HL-60 (cell line): ENCODE measurements at regions not wholly inside any gene's neighbourhood (a gene's known extent, or its start where the extent isn't known, plus 50 kb on each side); places are given as distances from the start of the nearest gene placed in this dataset.

Source experiments
- DNase-seq, 2 experiments: peaks; one replicate each; pipeline ENCODE4 v3.0.0-alpha.2; 2010 to 2020; ENCODE audit warnings: low read depth in 1 of 2, low spot score in 1 of 2
- H3K27ac ChIP-seq: fragments of 250-450 bp; sonication (Bioruptor Pico); replicated peaks from 2 replicates; pipeline ENCODE4 v1.5.1; 2020; ENCODE audit warnings: mild to moderate bottlenecking, moderate library complexity
- H3K27me3 ChIP-seq: fragments of 250-450 bp; sonication (Bioruptor Pico); 2 replicates; pipeline ENCODE4 v1.5.1; 2021; ENCODE audit warnings: mild to moderate bottlenecking, moderate library complexity; ENCODE audit not compliant: insufficient read depth, poor library complexity, severe bottlenecking
- H3K4me3 ChIP-seq: replicated peaks from 2 replicates; pipeline ENCODE4 v1.5.1; 2011; ENCODE audit warnings: mild to moderate bottlenecking, control low read depth, low read length; ENCODE audit not compliant: insufficient read depth
- CTCF ChIP-seq: IDR thresholded peaks from one replicate; pipeline ENCODE4 v1.5.1; 2011; ENCODE audit warnings: low read length, control low read depth, inconsistent platforms; ENCODE audit not compliant: insufficient read depth
- GABPA ChIP-seq: IDR thresholded peaks from 2 replicates; pipeline ENCODE4 v1.6.1; 2012; ENCODE audit warnings: low read depth
- POLR2AphosphoS5 ChIP-seq: IDR thresholded peaks from 2 replicates; pipeline ENCODE4 v1.6.1; 2012; ENCODE audit warnings: low read depth
- REST ChIP-seq: IDR thresholded peaks from 2 replicates; pipeline ENCODE4 v1.6.1; 2012; ENCODE audit warnings: low read depth; ENCODE audit not compliant: insufficient replicate concordance
- SPI1 ChIP-seq: IDR thresholded peaks from 2 replicates; pipeline ENCODE4 v1.6.1; 2012; ENCODE audit warnings: low read depth, mild to moderate bottlenecking, borderline replicate concordance

- Histone ChIP-seq H3K4me3 (no peak overlapping the region), H3K27me3 (no peaks in the 10 kb centered on the region), H3K27ac (no peak overlapping the region)
- TF ChIP-seq REST (no peak), GABPA (no peak), CTCF (no peak), POLR2AphosphoS5 (no peak), SPI1 (no peak)
- no peak for DNase-seq
Measured at GRCh38 chr9:11632691-11633090, 1019.9 kb upstream of the PTPRD start.

GRCh38 chr9:11646831-11647230 is 1034.0 kb upstream of the PTPRD start:
- Histone ChIP-seq H3K4me3 (no peak overlapping the region), H3K27ac (no peak overlapping the region), H3K27me3 (no peaks in the 10 kb centered on the region)
- TF ChIP-seq POLR2AphosphoS5 (no peak), CTCF (no peak), GABPA (no peak), REST (no peak), SPI1 (no peak)
- DNase-seq = no peak

- Histone ChIP-seq H3K4me3 (no peak overlapping the region), H3K27ac (no peak overlapping the region), H3K27me3 (no peaks in the 10 kb centered on the region)
- no peak for TF ChIP-seq REST
- TF ChIP-seq SPI1 = no peak
- TF ChIP-seq POLR2AphosphoS5 = no peak
- no peak for TF ChIP-seq GABPA
- no peak for TF ChIP-seq CTCF
- DNase-seq = no peak
Measured at GRCh38 chr9:11653867-11654266, 1039.3 kb upstream of the TYRP1 start.
